ENCODE measurements at regions not wholly inside any gene's neighbourhood (a gene's known extent, or its start where the extent isn't known, plus 50 kb on each side); places are given as distances from the start of the nearest gene placed in this dataset.

GRCh38 chr7:32140210-32140939 lies 70.2 kb upstream of the PDE1C start:
- DNase-seq, result no peak

- DNase-seq, result no peak
Observed at GRCh38 chr7:32137059-32137458, 66.9 kb upstream of the PDE1C start.

GRCh38 chr7:32131091-32131490 lies 60.9 kb upstream of the PDE1C start:
- DNase-seq, result no peak

GRCh38 chr7:32126843-32127242 lies 56.6 kb upstream of the PDE1C start:
- DNase-seq, result no peak
